Trophoblast cell (in vitro differentiated cells and primary cell): ENCODE measurements at regions not wholly inside any gene's neighbourhood (a gene's known extent, or its start where the extent isn't known, plus 50 kb on each side); places are given as distances from the start of the nearest gene placed in this dataset.

Experiments used
- DNase-seq, 2 donors: peaks; one replicate each; pipeline ENCODE4 v3.0.0-alpha.2; 2016
- H2AFZ ChIP-seq: 2 replicates; pipeline ENCODE4 v1.6.1; 2013; ENCODE audit warnings: low read length, moderate library complexity, mild to moderate bottlenecking; ENCODE audit not compliant: insufficient read depth, poor library complexity
- H2AK5ac ChIP-seq: 2 replicates; pipeline ENCODE4 v1.6.1; 2013; ENCODE audit warnings: mild to moderate bottlenecking, low read length
- H2BK120ac ChIP-seq: 2 replicates; pipeline ENCODE4 v1.6.1; 2013; ENCODE audit warnings: low read length, mild to moderate bottlenecking, moderate library complexity; ENCODE audit not compliant: insufficient read depth, poor library complexity
- H2BK12ac ChIP-seq: 2 replicates; pipeline ENCODE4 v1.6.1; 2013; ENCODE audit warnings: mild to moderate bottlenecking, low read length, moderate library complexity
- H2BK5ac ChIP-seq: 2 replicates; pipeline ENCODE4 v1.6.1; 2013; ENCODE audit warnings: low read length, low read depth, moderate library complexity, mild to moderate bottlenecking; ENCODE audit not compliant: poor library complexity
- H3K14ac ChIP-seq: 2 replicates; pipeline ENCODE4 v1.6.1; 2013; ENCODE audit warnings: mild to moderate bottlenecking, low read length
- H3K18ac ChIP-seq: 2 replicates; pipeline ENCODE4 v1.6.1; 2013; ENCODE audit warnings: mild to moderate bottlenecking, low read length
- H3K23ac ChIP-seq: 2 replicates; pipeline ENCODE4 v1.6.1; 2013; ENCODE audit warnings: low read length
- H3K27ac ChIP-seq: 2 replicates; pipeline ENCODE4 v1.5.1; 2013; ENCODE audit warnings: low read depth, mild to moderate bottlenecking, inconsistent platforms, low read length, moderate library complexity
- H3K27me3 ChIP-seq: 2 replicates; pipeline ENCODE4 v1.6.1; 2013; ENCODE audit warnings: inconsistent platforms, mild to moderate bottlenecking, low read length, moderate library complexity; ENCODE audit not compliant: insufficient read depth
- H3K36me3 ChIP-seq, 2 experiments: 1 replicate in 1 of 2; 2 replicates in 1 of 2; pipeline ENCODE4 v1.6.1; 2013; ENCODE audit warnings: low read length in 2 of 2, mild to moderate bottlenecking in 2 of 2, moderate library complexity in 1 of 2; ENCODE audit not compliant: insufficient read depth in 2 of 2, control insufficient read depth in 1 of 2
- H3K4ac ChIP-seq: 2 replicates; pipeline ENCODE4 v1.6.1; 2013; ENCODE audit warnings: low read depth, mild to moderate bottlenecking, low read length, moderate library complexity
- H3K4me1 ChIP-seq, 2 experiments: 1 replicate in 1 of 2; 2 replicates in 1 of 2; pipeline ENCODE4 v1.6.1; 2013; ENCODE audit warnings: low read length in 2 of 2, mild to moderate bottlenecking in 2 of 2, moderate library complexity in 1 of 2; ENCODE audit not compliant: insufficient read depth in 2 of 2, control insufficient read depth in 1 of 2
- H3K4me2 ChIP-seq: 2 replicates; pipeline ENCODE4 v1.6.1; 2013; ENCODE audit warnings: inconsistent platforms, mild to moderate bottlenecking, low read length, moderate library complexity
- H3K4me3 ChIP-seq: 2 replicates; pipeline ENCODE4 v1.5.1; 2013; ENCODE audit warnings: mild to moderate bottlenecking, low read depth, low read length, inconsistent platforms
- H3K79me1 ChIP-seq: one replicate; pipeline ENCODE4 v1.6.1; 2013; ENCODE audit warnings: low read length
- H3K79me2 ChIP-seq: 2 replicates; pipeline ENCODE4 v1.6.1; 2013; ENCODE audit warnings: low read length, mild to moderate bottlenecking; ENCODE audit not compliant: control insufficient read depth, insufficient read depth, poor library complexity
- H3K9ac ChIP-seq: 2 replicates; pipeline ENCODE4 v1.6.1; 2013; ENCODE audit warnings: mild to moderate bottlenecking, low read length
- H3K9me3 ChIP-seq: 2 replicates; pipeline ENCODE4 v1.6.1; 2013; ENCODE audit warnings: low read depth, mild to moderate bottlenecking, control low read depth, inconsistent platforms, low read length; ENCODE audit not compliant: insufficient read depth
- H4K12ac ChIP-seq: 2 replicates; pipeline ENCODE4 v1.6.1; 2013; ENCODE audit warnings: low read depth, mild to moderate bottlenecking, low read length, moderate library complexity
- H4K8ac ChIP-seq: 2 replicates; pipeline ENCODE4 v1.6.1; 2013; ENCODE audit warnings: low read depth, mild to moderate bottlenecking, low read length, moderate library complexity
- H4K91ac ChIP-seq: one replicate; pipeline ENCODE4 v1.6.1; 2013; ENCODE audit warnings: low read depth, mild to moderate bottlenecking, low read length, moderate library complexity
- WGBS: extraction: QIAGEN DNeasy Blood & Tissue Kit; methylation state at CpG from one replicate; pipeline ENCODE4 v1.1.7; 2013; ENCODE audit warnings: missing lambda C conversion rate; ENCODE audit not compliant: insufficient read length, insufficient coverage; ENCODE audit errors: extremely low coverage; 5-methylcytosine and 5-hydroxymethylcytosine counted together

- Histone ChIP-seq H3K36me3 (no peaks in the 10 kb centered on the region), H3K4me3 (no peak overlapping the region), H4K12ac (no peak overlapping the region), H3K4ac (no peak overlapping the region), H3K4me2 (no peak overlapping the region), H2AK5ac (no peak overlapping the region), H2BK120ac (no peak overlapping the region), H2BK12ac (no peak overlapping the region), H3K23ac (no peak overlapping the region), H4K91ac (no peak overlapping the region), H3K9me3 (no peaks in the 10 kb centered on the region), H3K27ac (no peak overlapping the region), H3K27me3 (no peaks in the 10 kb centered on the region), H4K8ac (no peak overlapping the region), H3K4me1 (no peaks in the 10 kb centered on the region), H3K79me1 (no peaks in the 10 kb centered on the region), H3K14ac (no peak overlapping the region), H3K79me2 (no peaks in the 10 kb centered on the region), H2AFZ (no peak overlapping the region), H2BK5ac (no peak overlapping the region), H3K9ac (no peak overlapping the region), H3K18ac (no peak overlapping the region)
- DNase-seq = no peak
Observed at GRCh38 chr5:86129009-86129408, 488.7 kb upstream of the COX7C start.

DNA sequence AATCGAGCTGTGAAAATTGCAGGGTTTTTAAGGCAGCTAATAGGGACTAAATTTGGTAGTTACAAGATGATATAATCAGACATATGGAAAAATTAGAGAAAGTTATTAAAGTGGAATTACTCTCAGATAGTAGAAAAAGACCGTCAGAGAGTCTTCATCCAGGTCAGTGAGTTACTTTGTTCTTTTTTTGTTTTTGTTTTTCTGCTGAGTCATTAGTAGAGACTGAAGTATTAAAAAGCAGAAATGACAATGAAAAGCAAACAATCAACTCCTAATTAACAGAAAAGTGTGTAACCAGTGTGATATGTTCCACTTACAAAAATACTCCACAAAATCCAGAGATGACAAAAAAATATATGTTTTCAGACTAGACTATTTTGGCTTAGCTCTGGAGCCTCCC, 480.4 kb upstream of the COX7C start:
- Histone ChIP-seq H3K23ac (no peak overlapping the region), H3K4me2 (no peak overlapping the region), H3K27me3 (no peaks in the 10 kb centered on the region), H2BK12ac (no peak overlapping the region), H4K91ac (no peak overlapping the region), H3K79me1 (no peaks in the 10 kb centered on the region), H3K4me1 (no peaks in the 10 kb centered on the region), H2AFZ (no peak overlapping the region), H3K36me3 (no peaks in the 10 kb centered on the region), H3K27ac (no peak overlapping the region), H3K14ac (no peak overlapping the region), H2BK120ac (no peak overlapping the region), H4K12ac (no peak overlapping the region), H3K9ac (no peak overlapping the region), H2AK5ac (no peak overlapping the region), H3K79me2 (no peaks in the 10 kb centered on the region), H3K18ac (no peak overlapping the region), H2BK5ac (no peak overlapping the region), H3K4me3 (no peak overlapping the region), H3K9me3 (no peaks in the 10 kb centered on the region), H4K8ac (no peak overlapping the region), H3K4ac (no peak overlapping the region)
- WGBS = no CpG with 5 or more reads among the region's 2 CpGs
- no peak for DNase-seq

GRCh38 chr5:86143837-86144236, 473.9 kb upstream of the COX7C start:
- H3K4me2 ChIP-seq = no peak overlapping the region
- H3K4me3 ChIP-seq = no peak overlapping the region
- no peak overlapping the region for H3K23ac ChIP-seq
- no peaks in the 10 kb centered on the region for H3K79me1 ChIP-seq
- H2BK12ac ChIP-seq = no peak overlapping the region
- H3K9ac ChIP-seq = no peak overlapping the region
- H4K91ac ChIP-seq = no peak overlapping the region
- no peak overlapping the region for H3K4ac ChIP-seq
- H3K14ac ChIP-seq = no peak overlapping the region
- DNase-seq = no peak
- no peaks in the 10 kb centered on the region for H3K27me3 ChIP-seq
- no peaks in the 10 kb centered on the region for H3K79me2 ChIP-seq
- H3K9me3 ChIP-seq = no peaks in the 10 kb centered on the region
- H2BK120ac ChIP-seq = no peak overlapping the region
- no peaks in the 10 kb centered on the region for H3K4me1 ChIP-seq
- no peak overlapping the region for H4K12ac ChIP-seq
- H4K8ac ChIP-seq = no peak overlapping the region
- no peaks in the 10 kb centered on the region for H3K36me3 ChIP-seq
- H3K27ac ChIP-seq = no peak overlapping the region
- H2AK5ac ChIP-seq = no peak overlapping the region
- no peak overlapping the region for H3K18ac ChIP-seq
- H2AFZ ChIP-seq = no peak overlapping the region
- no CpG with 5 or more reads among the region's 3 CpGs for WGBS
- no peak overlapping the region for H2BK5ac ChIP-seq

DNA sequence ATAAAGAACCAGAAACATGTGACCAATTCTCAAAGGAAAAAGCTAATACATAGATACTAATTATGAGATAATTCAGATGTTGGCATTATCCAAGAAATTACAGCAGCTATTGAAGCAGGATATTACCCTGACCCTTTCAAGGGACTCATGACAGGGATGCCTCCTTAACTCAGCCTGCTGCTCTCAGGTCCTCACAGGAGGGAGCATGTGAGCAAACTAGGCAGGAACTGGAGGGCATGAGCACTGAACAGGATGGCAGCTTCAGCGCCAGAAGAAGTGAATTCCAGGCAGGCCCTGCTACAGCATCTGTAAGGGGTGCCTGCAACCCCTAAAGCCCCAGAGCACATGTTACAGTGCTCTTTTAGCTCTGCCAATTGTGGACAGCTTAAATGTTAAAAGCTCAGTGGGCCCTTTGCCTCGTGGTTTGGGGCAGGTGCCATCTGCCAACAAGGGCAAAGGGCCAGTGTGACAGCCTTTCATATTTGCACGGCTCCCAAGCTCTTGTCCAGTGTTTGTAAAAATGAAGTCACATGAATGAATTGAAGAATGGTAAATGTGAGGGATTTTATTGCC, 464.7 kb upstream of the COX7C start:
- no peak overlapping the region for H3K27ac ChIP-seq
- no CpG with 5 or more reads among the region's 3 CpGs for WGBS

More for the DNA sequence above, 464.7 kb upstream of the COX7C start:
- Histone ChIP-seq H3K9me3 (peaks cover 2% of the 10 kb centered on the region), H2BK5ac (no peak overlapping the region), H3K18ac (no peak overlapping the region), H3K4me2 (no peak overlapping the region), H4K91ac (no peak overlapping the region), H2BK120ac (no peak overlapping the region), H3K4ac (no peak overlapping the region), H3K79me1 (no peaks in the 10 kb centered on the region), H3K79me2 (no peaks in the 10 kb centered on the region), H3K23ac (no peak overlapping the region), H2BK12ac (no peak overlapping the region), H2AFZ (no peak overlapping the region), H4K12ac (no peak overlapping the region), H4K8ac (no peak overlapping the region), H3K4me1 (no peaks in the 10 kb centered on the region), H3K27me3 (no peaks in the 10 kb centered on the region), H3K36me3 (no peaks in the 10 kb centered on the region), H3K4me3 (no peak overlapping the region), H3K9ac (peak overlapping the region; percentile 37), H2AK5ac (no peak overlapping the region), H3K14ac (no peak overlapping the region)
- no peak for DNase-seq
